GM12891 (cell line): ENCODE measurements at regions not wholly inside any gene's neighbourhood (a gene's known extent, or its start where the extent isn't known, plus 50 kb on each side); places are given as distances from the start of the nearest gene placed in this dataset.

Experiments
- POLR2A ChIP-seq: IDR thresholded peaks from 2 replicates; pipeline ENCODE4 v1.6.1; 2011; ENCODE audit warnings: low read depth, low read length, control low read depth
- POLR2AphosphoS5 ChIP-seq: IDR thresholded peaks from 2 replicates; pipeline ENCODE4 v1.6.1; 2011; ENCODE audit warnings: low read depth, low read length, control low read depth
- POU2F2 ChIP-seq: IDR thresholded peaks from 2 replicates; pipeline ENCODE4 v1.6.1; 2011; ENCODE audit warnings: low read depth, mild to moderate bottlenecking, control low read depth, low read length, moderate library complexity
- SPI1 ChIP-seq: IDR thresholded peaks from 2 replicates; pipeline ENCODE4 v1.6.1; 2011; ENCODE audit warnings: low read depth, low read length, control low read depth
- TAF1 ChIP-seq: IDR thresholded peaks from 2 replicates; pipeline ENCODE4 v1.6.1; 2011; ENCODE audit warnings: low read depth, low read length, control low read depth

DNA sequence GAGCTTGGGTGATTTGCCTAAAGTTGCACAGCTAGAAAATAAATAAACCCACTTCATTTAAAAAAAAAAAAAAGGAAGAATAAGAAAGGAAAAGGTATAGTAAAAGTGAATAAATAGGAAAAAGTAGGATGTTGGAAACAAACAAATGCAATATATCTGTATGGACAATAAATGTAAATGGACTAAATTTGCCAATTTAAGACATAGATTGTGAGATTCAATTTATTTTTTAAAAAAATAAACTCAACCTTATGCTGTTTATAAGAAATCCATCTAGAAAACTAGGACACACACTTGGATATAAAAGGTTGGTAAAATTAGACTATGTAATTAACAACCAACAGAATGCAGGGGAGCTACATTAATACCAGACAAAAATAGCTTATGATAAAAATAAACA is 300.0 kb downstream of the AJAP1 start:
- TF ChIP-seq TAF1 (no peak), POLR2A (no peak), POLR2AphosphoS5 (no peak), SPI1 (no peak), POU2F2 (no peak)
